Vagina (tissue), 2 donors: ENCODE measurements at regions not wholly inside any gene's neighbourhood (a gene's known extent, or its start where the extent isn't known, plus 50 kb on each side); places are given as distances from the start of the nearest gene placed in this dataset.

Experiments
- CTCF ChIP-seq, 3 experiments: fragments of 450-650 bp in 2 of 3; fragments of 200-600 bp in 1 of 3; sonication (generic) in 1 of 3; IDR thresholded peaks; one replicate each; pipeline ENCODE4 v1.5.1; 2017 to 2019; ENCODE audit warnings: antibody characterized with exemption in 3 of 3, mild to moderate bottlenecking in 2 of 3, moderate library complexity in 2 of 3
- POLR2A ChIP-seq, 2 donors: fragments of 450-650 bp; IDR thresholded peaks; one replicate each; pipeline ENCODE4 v1.6.1; 2017; ENCODE audit warnings: antibody characterized with exemption in 2 of 2, mild to moderate bottlenecking in 2 of 2, moderate library complexity in 2 of 2
- POLR2AphosphoS5 ChIP-seq, 2 donors: sonication (generic); formaldehyde crosslinking; IDR thresholded peaks; one replicate each; pipeline ENCODE4 v1.9.0; 2017; ENCODE audit warnings: antibody characterized with exemption in 2 of 2, mild to moderate bottlenecking in 2 of 2, low read depth in 1 of 2; ENCODE audit not compliant: insufficient read depth in 1 of 2

- TF ChIP-seq CTCF (IDR thresholded peaks at IDR 0.05) (no peak), POLR2AphosphoS5 (IDR thresholded peaks at IDR 0.05; ENCODE audit: insufficient read depth in 1 of 2, low read depth in 1 of 2) (no peak), POLR2A (IDR thresholded peaks at IDR 0.05) (no peak)
Observed at GRCh38 chr14:87184180-87184579, 808.8 kb downstream of the GALC start.
